HepG2 (cell line): ENCODE measurements at regions not wholly inside any gene's neighbourhood (a gene's known extent, or its start where the extent isn't known, plus 50 kb on each side); places are given as distances from the start of the nearest gene placed in this dataset.

Experiments used
- ATAC-seq: fragments of 200-7000 bp; cut with Tn5 transposase; 3 replicates; pipeline ENCODE4 v1.9.1; 2020; ENCODE audit warnings: mild to moderate bottlenecking, moderate library complexity
- BruUV-seq: library from RNA; stranded (reverse); fragments of 400-500 nt; replicated peaks from 2 replicates; lab custom pipeline; 2021; lab: Mats Ljungman, UMichigan
- CTCF ChIA-PET: fragments of 300-600 bp; formaldehyde crosslinking; extraction: SDS; loops from one replicate; lab custom pipeline; 2021; ENCODE audit warnings: low total read pairs, inconsistent platforms, low intra/inter-chr PET ratio; lab: Yijun Ruan, JAX
- POLR2A ChIA-PET: fragments of 350-600 bp; sonication (Branson Sonifier 250); formaldehyde crosslinking; loops from one replicate; lab custom pipeline; 2020; ENCODE audit warnings: antibody characterized with exemption, inconsistent platforms; lab: Yijun Ruan, JAX
- DNase-seq: peaks from one replicate; pipeline ENCODE4 v3.0.0-alpha.2; 2015; ENCODE audit warnings: low spot score
- FAIRE-seq: peaks from 3 replicates; lab custom pipeline; 2011; peaks lifted over from hg19 to GRCh38; lab: Jason Lieb, UNC
- H2AFZ ChIP-seq: one replicate; pipeline ENCODE4 v1.6.1; 2011; ENCODE audit warnings: low read length, inconsistent platforms
- H3K27ac ChIP-seq: fragments of 300-600 bp; 3 replicates; pipeline ENCODE4 v1.8.0; 2011; ENCODE audit warnings: mixed run types, mild to moderate bottlenecking, mixed read lengths, low read length, inconsistent platforms; ENCODE audit not compliant: insufficient read depth; ENCODE audit errors: extremely low read length
- H3K27me3 ChIP-seq, 2 experiments: fragments of 200-600 bp in 1 of 2; 2 replicates in 1 of 2; 3 replicates in 1 of 2; pipeline versions ENCODE4 v1.6.0 to v1.8.0; 2011; ENCODE audit warnings: low read length in 2 of 2, mild to moderate bottlenecking in 2 of 2, moderate library complexity in 2 of 2, inconsistent platforms in 1 of 2; ENCODE audit not compliant: insufficient read depth in 2 of 2, control insufficient read depth in 1 of 2
- H3K36me3 ChIP-seq, 2 experiments: fragments of 200-600 bp in 1 of 2; replicated peaks in 1 of 2; 2 replicates in 1 of 2; 3 replicates in 1 of 2; pipeline versions ENCODE4 v1.5.1 to v1.8.0; 2011; ENCODE audit warnings: low read length in 2 of 2, inconsistent platforms in 1 of 2; ENCODE audit not compliant: insufficient read depth in 2 of 2, control insufficient read depth in 1 of 2
- H3K4me1 ChIP-seq: 2 replicates; pipeline ENCODE4 v1.5.1; 2012; ENCODE audit warnings: low read length, inconsistent platforms; ENCODE audit not compliant: insufficient read depth
- H3K4me2 ChIP-seq: 2 replicates; pipeline ENCODE4 v1.6.0; 2011; ENCODE audit warnings: low read depth, low read length, inconsistent platforms
- H3K4me3 ChIP-seq, 3 experiments: fragments of 200-600 bp in 1 of 3; sonication (generic), shearing (Covaris generic) in 1 of 3; replicated peaks in 1 of 3; 2 replicates each; pipeline ENCODE4 v1.5.1; 2011 to 2016; ENCODE audit warnings: low read length in 3 of 3, inconsistent platforms in 2 of 3, low read depth in 2 of 3, mild to moderate bottlenecking in 2 of 3, control low read depth in 1 of 3, mixed read lengths in 1 of 3; ENCODE audit not compliant: insufficient read depth in 1 of 3
- H3K79me2 ChIP-seq: one replicate; pipeline ENCODE4 v1.6.1; 2011; ENCODE audit warnings: low read length, inconsistent platforms; ENCODE audit not compliant: insufficient read depth
- H3K9ac ChIP-seq: 2 replicates; pipeline ENCODE4 v1.6.0; 2011; ENCODE audit warnings: mild to moderate bottlenecking, low read depth, low read length, inconsistent platforms; ENCODE audit not compliant: insufficient read depth
- H3K9me3 ChIP-seq: 2 replicates; pipeline ENCODE4 v1.5.1; 2012; ENCODE audit warnings: mild to moderate bottlenecking, low read length
- H4K20me1 ChIP-seq: 2 replicates; pipeline ENCODE4 v1.6.0; 2011; ENCODE audit warnings: inconsistent platforms, mild to moderate bottlenecking, low read length, moderate library complexity; ENCODE audit not compliant: insufficient read depth
- AGO2 ChIP-seq: fragments of 200-400 bp; formaldehyde crosslinking; optimal IDR thresholded peaks from 2 replicates; pipeline ENCODE3; 2017; ENCODE audit warnings: mild to moderate bottlenecking, low read depth, low read length, moderate library complexity
- ATF1 ChIP-seq: IDR thresholded peaks from 2 replicates; pipeline ENCODE4 v1.6.1; 2016; ENCODE audit warnings: mild to moderate bottlenecking, control low read depth
- ATF7 ChIP-seq, 2 experiments: fragments of 450-650 bp in 1 of 2; sonication (generic) in 1 of 2; formaldehyde crosslinking in 1 of 2; IDR thresholded peaks; 2 replicates each; pipeline versions ENCODE4 v1.4.0 to v1.6.1; 2016 to 2020; ENCODE audit warnings: antibody characterized with exemption in 1 of 2, mild to moderate bottlenecking in 1 of 2, missing genetic modification reagents in 1 of 2
- HDAC2 ChIP-seq: sonication (generic); formaldehyde crosslinking; IDR thresholded peaks from 2 replicates; pipeline ENCODE4 v1.4.0; 2020; ENCODE audit warnings: missing genetic modification reagents
- KLF13 ChIP-seq: sonication (generic); formaldehyde crosslinking; IDR thresholded peaks from 2 replicates; pipeline ENCODE4 v1.4.0; 2020; ENCODE audit warnings: mild to moderate bottlenecking, missing genetic modification reagents
- MED13 ChIP-seq: sonication (generic); formaldehyde crosslinking; IDR thresholded peaks from 2 replicates; pipeline ENCODE4 v1.5.0; 2020; ENCODE audit warnings: missing genetic modification reagents
- MLX ChIP-seq: IDR thresholded peaks from 2 replicates; pipeline ENCODE4 v1.6.1; 2016
- PHF21A ChIP-seq: sonication (generic); formaldehyde crosslinking; IDR thresholded peaks from 2 replicates; pipeline ENCODE4 v1.5.0; 2020; ENCODE audit warnings: mild to moderate bottlenecking, missing genetic modification reagents
- RFXANK ChIP-seq: IDR thresholded peaks from 2 replicates; pipeline ENCODE4 v1.6.1; 2016
- RNF219 ChIP-seq: sonication (generic); formaldehyde crosslinking; IDR thresholded peaks from 2 replicates; pipeline ENCODE4 v1.5.0; 2020; ENCODE audit warnings: mild to moderate bottlenecking, missing genetic modification reagents
- SCMH1 ChIP-seq: sonication (generic); formaldehyde crosslinking; IDR thresholded peaks from 2 replicates; pipeline ENCODE4 v1.9.0; 2021; ENCODE audit warnings: missing genetic modification reagents, mild to moderate bottlenecking, borderline replicate concordance
- SMARCC2 ChIP-seq: fragments of 450-650 bp; IDR thresholded peaks from 2 replicates; pipeline ENCODE4 v1.6.1; 2017; ENCODE audit warnings: antibody characterized with exemption, mild to moderate bottlenecking
- STAT5B ChIP-seq: sonication (generic); formaldehyde crosslinking; IDR thresholded peaks from 2 replicates; pipeline ENCODE4 v1.4.0; 2020; ENCODE audit warnings: missing genetic modification reagents
- ZNF224 ChIP-seq: sonication (generic); formaldehyde crosslinking; IDR thresholded peaks from 2 replicates; pipeline ENCODE4 v1.5.0; 2020; ENCODE audit warnings: mild to moderate bottlenecking, missing genetic modification reagents
- ZNF335 ChIP-seq: sonication (generic); formaldehyde crosslinking; IDR thresholded peaks from 2 replicates; pipeline ENCODE4 v1.4.0; 2020; ENCODE audit warnings: missing genetic modification reagents
- ZNF550 ChIP-seq: sonication (generic); formaldehyde crosslinking; IDR thresholded peaks from 2 replicates; pipeline ENCODE4 v1.4.0; 2020; ENCODE audit warnings: mild to moderate bottlenecking, missing genetic modification reagents, borderline replicate concordance
- ZNF629 ChIP-seq: sonication (generic); formaldehyde crosslinking; conservative IDR thresholded peaks from 2 replicates; pipeline ENCODE4 v1.5.0; 2020; ENCODE audit warnings: missing genetic modification reagents
- ZNF770 ChIP-seq: sonication (generic); formaldehyde crosslinking; IDR thresholded peaks from 2 replicates; pipeline ENCODE4 v1.5.0; 2020; ENCODE audit warnings: mild to moderate bottlenecking, missing genetic modification reagents
- WGBS: methylation state at CpG from one replicate; pipeline ENCODE4 v1.1.6; 2017; ENCODE audit warnings: low lambda C conversion rate; 5-methylcytosine and 5-hydroxymethylcytosine counted together
- in situ Hi-C: cut with HindIII; loops from 2 replicates; pipeline ENCODE4 v1.10.0; 2017; ENCODE audit warnings: low pct_unique_long_range_greater_than_20kb; ENCODE audit not compliant: extremely low pct_ligation_motif_present
- intact Hi-C: fragments of 100-400 bp; cut with micrococcal nuclease; formaldehyde crosslinking; loops from one replicate; pipeline ENCODE4 v1.10.0; 2022; ENCODE audit not compliant: unreplicated experiment
- TF ChIP-seq, protein P1 (sequence below): sonication (generic); formaldehyde crosslinking; IDR thresholded peaks from 2 replicates; pipeline ENCODE4 v1.8.0; 2022; ENCODE audit warnings: missing genetic modification reagents, mild to moderate bottlenecking, inconsistent platforms, borderline replicate concordance

DNA sequence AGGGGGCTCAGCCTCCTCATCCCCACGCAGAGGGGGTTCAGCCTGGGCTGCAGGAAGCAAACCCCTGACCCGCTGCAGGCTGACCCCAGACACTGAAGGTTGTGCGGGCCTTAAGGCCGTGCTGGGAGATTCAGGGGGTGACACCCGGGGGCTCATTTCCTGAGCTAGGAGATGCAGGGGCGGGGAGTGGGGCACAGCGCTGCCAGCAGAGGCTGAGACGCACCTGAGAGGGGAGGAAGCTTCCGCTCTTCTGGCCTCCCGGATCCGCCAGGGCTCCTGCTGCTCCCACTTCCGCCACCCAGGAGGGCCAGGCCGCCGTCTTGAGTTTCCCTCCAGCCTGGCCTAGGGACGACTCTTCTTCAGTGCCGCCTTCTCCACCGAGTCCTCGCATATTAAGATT lies 173.2 kb upstream of the FOXF1 start:
- Histone ChIP-seq H3K79me2 (no peaks in the 10 kb centered on the region), H3K9ac (no peak overlapping the region), H4K20me1 (no peaks in the 10 kb centered on the region), H2AFZ (no peak overlapping the region), H3K4me3 (no peak overlapping the region), H3K9me3 (no peaks in the 10 kb centered on the region), H3K36me3 (no peaks in the 10 kb centered on the region), H3K27ac (no peak overlapping the region), H3K27me3 (peaks cover 3 to 42% of the 10 kb centered on the region in 2 experiments; a peak in 3 of 5 replicates), H3K4me2 (no peak overlapping the region), H3K4me1 (no peaks in the 10 kb centered on the region)
- no TSS peak for BruUV-seq
- no peak for DNase-seq
- ChIA-PET POLR2A (no interaction called here), CTCF (no interaction called here)
- no peak for ATAC-seq
- intact Hi-C loops (no loop called here), in situ Hi-C loops (no loop called here)
- FAIRE-seq, result no peak
- 47% methylated on average over 16 of the region's 18 CpGs for WGBS
- TF ChIP-seq ZNF335 (CRISPR knock-in tag) (no peak), MLX (no peak), ATF7 (IDR thresholded peaks at IDR 0.05) (no peak), ATF7 (CRISPR knock-in tag; IDR thresholded peaks at IDR 0.05) (no peak), ZNF224 (CRISPR knock-in tag) (no peak), HDAC2 (CRISPR knock-in tag) (no peak), STAT5B (CRISPR knock-in tag) (no peak), RFXANK (CRISPR knock-in tag) (no peak), SMARCC2 (no peak), ZNF770 (CRISPR knock-in tag) (no peak), AGO2 (no peak), MED13 (CRISPR knock-in tag) (no peak), RNF219 (CRISPR knock-in tag) (no peak), KLF13 (CRISPR knock-in tag) (no peak), ATF1 (CRISPR knock-in tag) (no peak), SCMH1 (CRISPR knock-in tag) (no peak), ZNF550 (CRISPR knock-in tag) (no peak), PHF21A (CRISPR knock-in tag) (no peak), ZNF629 (CRISPR knock-in tag) (no peak)
- TF ChIP-seq, protein P1, sequence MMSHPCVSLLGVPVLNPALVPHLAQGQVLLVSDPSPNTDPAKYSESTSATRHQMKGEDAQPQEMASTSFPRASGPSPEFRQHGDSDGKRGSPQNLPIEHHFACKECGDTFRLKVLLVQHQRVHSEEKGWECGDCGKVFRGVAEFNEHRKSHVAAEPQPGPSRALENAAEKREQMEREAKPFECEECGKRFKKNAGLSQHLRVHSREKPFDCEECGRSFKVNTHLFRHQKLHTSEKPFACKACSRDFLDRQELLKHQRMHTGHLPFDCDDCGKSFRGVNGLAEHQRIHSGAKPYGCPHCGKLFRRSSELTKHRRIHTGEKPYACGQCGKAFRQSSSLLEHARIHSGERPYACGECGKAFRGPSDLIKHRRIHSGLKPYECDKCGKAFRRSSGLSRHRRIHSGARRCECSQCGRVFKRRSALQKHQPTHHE (CRISPR knock-in tag), result no peak
